Karpas-422 (cell line): ENCODE measurements at regions not wholly inside any gene's neighbourhood (a gene's known extent, or its start where the extent isn't known, plus 50 kb on each side); places are given as distances from the start of the nearest gene placed in this dataset.
"Not testable (repeated sequence)": the region's sequence is repeated elsewhere in the genome, so short reads cannot be mapped to it uniquely, and the experiment has no call there.

ENCODE experiments used
- DNase-seq: peaks from one replicate; pipeline ENCODE4 v3.0.0-alpha.2; 2015
- H2AFZ ChIP-seq: fragments of 200-600 bp; sonication (generic); 2 replicates; pipeline ENCODE4 v1.6.1; 2014; ENCODE audit warnings: antibody characterized with exemption, low read length, mixed read lengths
- H3K27ac ChIP-seq: fragments of 200-600 bp; sonication (generic); 2 replicates; pipeline ENCODE4 v1.5.1; 2014; ENCODE audit warnings: mild to moderate bottlenecking, low read length, moderate library complexity
- H3K27me3 ChIP-seq: fragments of 200-600 bp; sonication (generic); 2 replicates; pipeline ENCODE4 v1.6.1; 2014; ENCODE audit warnings: low read length, mixed read lengths
- H3K36me3 ChIP-seq: fragments of 200-600 bp; sonication (generic); 2 replicates; pipeline ENCODE4 v1.6.1; 2014; ENCODE audit warnings: low read length, mixed read lengths; ENCODE audit not compliant: insufficient read depth
- H3K4me1 ChIP-seq: fragments of 200-600 bp; sonication (generic); 2 replicates; pipeline ENCODE4 v1.6.1; 2014; ENCODE audit warnings: mild to moderate bottlenecking, low read length, mixed read lengths
- H3K4me2 ChIP-seq: fragments of 200-600 bp; sonication (generic); 2 replicates; pipeline ENCODE4 v1.6.1; 2014; ENCODE audit warnings: low read length, low read depth, mild to moderate bottlenecking; ENCODE audit not compliant: poor library complexity, severe bottlenecking
- H3K4me3 ChIP-seq: fragments of 200-600 bp; sonication (generic); 2 replicates; pipeline ENCODE4 v1.5.1; 2014; ENCODE audit warnings: mild to moderate bottlenecking, antibody characterized with exemption, low read length, mixed read lengths
- H3K79me2 ChIP-seq: fragments of 200-600 bp; sonication (generic); 2 replicates; pipeline ENCODE4 v1.6.1; 2014; ENCODE audit warnings: mild to moderate bottlenecking, low read length, mixed read lengths
- H3K9ac ChIP-seq: fragments of 200-600 bp; sonication (generic); 2 replicates; pipeline ENCODE4 v1.6.0; 2014; ENCODE audit warnings: low read length
- H3K9me2 ChIP-seq: fragments of 200-600 bp; sonication (generic), shearing (Covaris generic); replicated peaks from 2 replicates; pipeline ENCODE4 v1.6.0; 2014; ENCODE audit warnings: mild to moderate bottlenecking, low read length, moderate library complexity; ENCODE audit not compliant: insufficient read depth
- H3K9me3 ChIP-seq: fragments of 300-700, 200-600 bp; sonication (generic); 2 replicates; pipeline ENCODE4 v1.6.1; 2014; ENCODE audit warnings: low read length, mixed read lengths
- H4K20me1 ChIP-seq: fragments of 200-600 bp; sonication (generic); 2 replicates; pipeline ENCODE4 v1.6.1; 2014; ENCODE audit warnings: mild to moderate bottlenecking, antibody characterized with exemption, low read length, low read depth; ENCODE audit not compliant: insufficient read depth

DNA sequence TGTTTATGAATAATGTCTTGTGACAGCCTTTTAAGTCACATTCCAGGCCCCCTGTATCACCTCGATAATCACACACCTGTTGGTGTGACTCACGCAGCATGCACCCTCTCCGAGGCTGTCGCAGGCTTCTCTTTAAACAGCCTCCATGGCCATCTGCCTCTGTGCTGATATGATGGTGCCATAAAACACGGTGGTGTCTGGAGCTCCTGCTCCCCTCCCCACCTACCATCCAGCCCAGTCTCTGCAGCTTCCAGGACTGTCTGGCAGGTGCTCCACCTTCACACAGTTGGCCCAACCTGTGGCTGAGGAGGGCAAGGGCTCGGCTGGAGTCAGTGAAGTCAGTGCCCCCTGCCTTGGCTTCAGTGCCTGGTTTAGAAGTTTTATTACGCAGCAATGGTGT is 173.8 kb upstream of the RPL34 start:
- no peaks in the 10 kb centered on the region for H3K36me3 ChIP-seq
- H4K20me1 ChIP-seq: no peaks in the 10 kb centered on the region
- no peaks in the 10 kb centered on the region for H3K79me2 ChIP-seq
- no peak for DNase-seq
- H3K9ac ChIP-seq: no peak overlapping the region
- no peaks in the 10 kb centered on the region for H3K4me1 ChIP-seq
- no peaks in the 10 kb centered on the region for H3K27me3 ChIP-seq
- no peak overlapping the region for H2AFZ ChIP-seq
- no peaks in the 10 kb centered on the region for H3K9me2 ChIP-seq
- no peak overlapping the region for H3K27ac ChIP-seq
- no peak overlapping the region for H3K4me2 ChIP-seq
- no peaks in the 10 kb centered on the region for H3K9me3 ChIP-seq
- no peak overlapping the region for H3K4me3 ChIP-seq

DNA sequence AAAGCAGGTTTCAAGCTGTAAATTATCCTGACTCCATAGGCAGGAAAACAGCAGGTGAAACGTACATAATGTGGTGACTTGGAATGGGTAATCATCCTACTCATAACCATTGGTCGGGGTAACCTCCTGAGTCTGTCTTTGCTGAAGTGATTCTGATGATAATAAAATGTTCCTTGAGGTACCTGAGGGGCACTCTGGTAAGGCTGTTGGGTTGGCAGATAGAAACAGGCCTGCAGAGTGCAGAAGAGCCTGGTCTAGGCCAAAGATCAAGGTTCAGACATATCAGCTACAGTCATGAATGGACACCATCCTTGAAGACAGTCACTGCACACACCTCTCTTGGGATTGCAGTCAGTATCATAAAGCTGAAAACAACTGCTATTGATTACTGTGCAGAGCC is 174.7 kb upstream of the RPL34 start:
- H3K9me3 ChIP-seq: no peaks in the 10 kb centered on the region

DNA sequence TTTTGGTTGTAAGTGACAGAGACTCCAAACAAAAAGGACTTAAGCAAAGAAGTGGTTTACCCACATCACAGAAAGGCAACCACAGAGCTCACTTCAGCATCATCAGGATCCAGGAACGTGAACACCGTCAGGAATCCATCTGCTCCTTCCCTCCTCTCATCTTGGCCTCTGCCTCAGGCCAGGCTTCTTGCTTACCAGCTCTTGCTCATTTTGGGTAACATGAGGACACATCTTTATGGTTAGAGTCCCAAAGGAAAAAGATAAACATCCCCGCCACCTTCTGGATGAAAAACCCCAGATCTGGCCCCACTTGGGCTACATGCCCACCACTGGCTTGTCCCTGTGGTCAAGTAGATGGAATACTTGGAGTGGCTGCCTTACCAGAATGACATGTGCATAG is 176.8 kb upstream of the RPL34 start:
- no peaks in the 10 kb centered on the region for H4K20me1 ChIP-seq
- H3K27ac ChIP-seq: no peak overlapping the region
- H3K9me2 ChIP-seq: no peaks in the 10 kb centered on the region
- H3K9ac ChIP-seq: no peak overlapping the region
- H3K4me3 ChIP-seq: no peak overlapping the region
- no peak for DNase-seq
- no peaks in the 10 kb centered on the region for H3K9me3 ChIP-seq
- no peaks in the 10 kb centered on the region for H3K4me1 ChIP-seq
- no peak overlapping the region for H2AFZ ChIP-seq
- H3K27me3 ChIP-seq: no peaks in the 10 kb centered on the region
- H3K36me3 ChIP-seq: no peaks in the 10 kb centered on the region
- no peak overlapping the region for H3K4me2 ChIP-seq
- H3K79me2 ChIP-seq: no peaks in the 10 kb centered on the region

More for the DNA sequence above, 174.7 kb upstream of the RPL34 start:
- Histone ChIP-seq H4K20me1 (no peaks in the 10 kb centered on the region), H3K27ac (no peak overlapping the region), H3K9me2 (no peaks in the 10 kb centered on the region), H3K4me1 (no peaks in the 10 kb centered on the region), H3K27me3 (no peaks in the 10 kb centered on the region), H2AFZ (no peak overlapping the region), H3K79me2 (no peaks in the 10 kb centered on the region), H3K36me3 (no peaks in the 10 kb centered on the region), H3K9ac (no peak overlapping the region), H3K4me2 (no peak overlapping the region), H3K4me3 (no peak overlapping the region)
- DNase-seq: no peak

DNA sequence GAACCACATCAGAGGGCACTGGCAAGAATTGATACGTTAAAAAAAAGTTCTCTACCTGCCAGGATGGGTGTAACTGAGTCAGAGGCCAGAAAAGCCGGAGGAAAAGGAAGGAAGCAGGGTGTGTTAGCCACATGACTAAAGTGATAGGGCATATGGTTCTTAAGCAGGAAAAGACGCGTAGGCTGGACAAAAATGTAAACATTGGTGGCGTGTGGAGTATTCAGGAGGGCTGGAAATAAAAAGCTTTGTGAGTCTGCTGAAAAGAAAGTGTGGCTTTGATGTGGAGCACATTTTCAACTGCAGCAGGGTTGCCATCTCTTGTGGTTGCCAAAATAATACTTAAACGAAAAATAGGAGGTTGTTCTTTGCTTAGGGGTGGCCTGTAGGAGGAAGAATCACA is 186.5 kb upstream of the RPL34 start:
- H3K4me3 ChIP-seq: no peak overlapping the region
- no peaks in the 10 kb centered on the region for H3K4me1 ChIP-seq
- H3K27ac ChIP-seq: no peak overlapping the region
- no peak overlapping the region for H3K9ac ChIP-seq
- no peaks in the 10 kb centered on the region for H3K9me2 ChIP-seq
- H3K9me3 ChIP-seq: no peaks in the 10 kb centered on the region
- no peaks in the 10 kb centered on the region for H3K79me2 ChIP-seq
- no peak overlapping the region for H2AFZ ChIP-seq
- H3K4me2 ChIP-seq: no peak overlapping the region
- no peaks in the 10 kb centered on the region for H3K36me3 ChIP-seq
- DNase-seq: no peak
- no peaks in the 10 kb centered on the region for H3K27me3 ChIP-seq
- H4K20me1 ChIP-seq: no peaks in the 10 kb centered on the region

DNA sequence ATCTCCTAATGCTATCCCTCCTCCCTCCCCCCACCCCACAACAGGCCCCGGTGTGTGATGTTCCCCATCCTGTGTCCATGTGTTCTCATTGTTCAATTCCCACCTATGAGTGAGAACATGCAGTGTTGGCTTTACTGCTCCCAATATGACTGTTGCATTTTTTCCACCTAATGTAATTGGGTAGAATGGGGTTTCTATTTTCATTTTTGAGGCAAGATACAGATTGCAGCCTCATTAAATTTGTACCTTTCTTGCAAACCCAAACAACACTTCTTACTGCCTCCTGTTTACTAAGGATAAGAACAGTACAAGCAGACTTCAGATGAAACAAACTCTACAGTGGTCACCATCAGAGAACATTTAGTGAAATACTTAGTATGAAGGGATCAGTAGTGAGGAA is 187.0 kb upstream of the RPL34 start:
- not testable (repeated sequence) for H3K4me2 ChIP-seq, H3K9ac ChIP-seq, H3K4me3 ChIP-seq, H2AFZ ChIP-seq, DNase-seq, H3K9me2 ChIP-seq, H3K36me3 ChIP-seq, H3K9me3 ChIP-seq, H4K20me1 ChIP-seq, H3K27ac ChIP-seq, H3K27me3 ChIP-seq, H3K4me1 ChIP-seq, H3K79me2 ChIP-seq

DNA sequence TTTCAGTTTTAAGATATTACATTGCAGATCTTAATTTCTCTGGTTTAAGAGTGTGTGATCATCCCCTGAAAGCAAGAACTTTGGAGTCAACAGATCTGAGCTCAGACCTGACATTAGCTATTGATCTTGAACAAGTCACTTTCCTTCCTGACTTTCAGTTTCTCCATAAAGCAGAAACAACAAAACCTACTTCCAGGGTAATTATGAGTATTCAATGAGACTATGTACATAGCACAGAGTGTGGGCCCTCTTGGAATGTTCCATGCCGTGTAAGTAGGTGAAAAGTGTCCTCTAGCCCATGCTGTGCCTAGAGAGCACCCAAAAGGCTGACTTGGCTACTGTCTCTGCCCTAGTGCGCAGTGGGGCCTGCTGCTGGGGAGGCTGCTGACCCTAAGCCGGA is 188.0 kb upstream of the RPL34 start:
- no peaks in the 10 kb centered on the region for H3K27me3 ChIP-seq
- H3K9ac ChIP-seq: no peak overlapping the region
- H3K36me3 ChIP-seq: no peaks in the 10 kb centered on the region
- no peak overlapping the region for H3K4me3 ChIP-seq
- DNase-seq: no peak
- H3K9me2 ChIP-seq: no peaks in the 10 kb centered on the region
- H3K4me2 ChIP-seq: no peak overlapping the region
- H3K27ac ChIP-seq: no peak overlapping the region
- H4K20me1 ChIP-seq: no peaks in the 10 kb centered on the region
- H3K9me3 ChIP-seq: no peaks in the 10 kb centered on the region
- no peak overlapping the region for H2AFZ ChIP-seq
- H3K79me2 ChIP-seq: no peaks in the 10 kb centered on the region
- no peaks in the 10 kb centered on the region for H3K4me1 ChIP-seq

DNA sequence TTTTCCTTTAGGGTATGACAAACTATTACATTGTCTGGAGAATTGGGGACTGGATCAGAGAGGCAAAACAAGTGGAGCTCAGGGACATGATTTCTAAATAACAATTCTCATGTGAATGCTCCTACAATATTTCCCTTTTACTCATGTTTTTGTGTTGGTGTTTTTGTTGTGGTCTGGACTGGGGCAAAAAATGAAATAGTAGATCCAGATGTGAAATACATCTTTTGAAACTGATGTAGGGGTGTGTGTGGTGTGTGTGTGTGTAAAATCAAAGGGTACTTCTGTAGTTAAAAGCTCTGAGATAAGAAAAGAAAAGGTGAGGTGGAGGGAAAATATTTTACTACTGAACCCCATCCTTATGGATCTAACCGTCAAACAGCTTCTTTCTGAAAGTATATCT is 188.4 kb upstream of the RPL34 start:
- H4K20me1 ChIP-seq: no peaks in the 10 kb centered on the region
- DNase-seq: no peak
- H3K4me1 ChIP-seq: no peaks in the 10 kb centered on the region
- H3K79me2 ChIP-seq: no peaks in the 10 kb centered on the region
- no peak overlapping the region for H3K4me2 ChIP-seq
- H3K9ac ChIP-seq: no peak overlapping the region
- H3K9me2 ChIP-seq: no peaks in the 10 kb centered on the region
- H3K9me3 ChIP-seq: no peaks in the 10 kb centered on the region
- no peaks in the 10 kb centered on the region for H3K36me3 ChIP-seq
- no peak overlapping the region for H2AFZ ChIP-seq
- no peak overlapping the region for H3K4me3 ChIP-seq
- no peak overlapping the region for H3K27ac ChIP-seq
- H3K27me3 ChIP-seq: no peaks in the 10 kb centered on the region

DNA sequence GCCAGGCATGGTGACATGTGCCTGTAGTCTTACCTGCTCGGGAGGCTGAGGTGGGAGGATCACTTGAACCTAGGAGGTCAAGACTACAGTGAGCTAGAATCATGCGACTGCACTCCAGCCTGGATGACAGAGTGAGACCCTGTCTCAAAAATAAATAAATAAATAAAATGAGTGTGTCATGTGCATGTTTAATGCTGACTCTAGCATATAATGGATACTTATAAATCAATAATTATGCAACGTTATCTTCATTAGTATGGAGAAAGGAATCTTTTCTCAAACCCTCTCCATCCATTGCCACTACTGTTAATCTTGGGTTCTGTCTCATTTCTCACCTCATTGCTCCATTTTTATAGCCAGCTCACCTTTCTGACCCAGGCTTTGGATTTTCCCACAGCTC is 189.5 kb upstream of the RPL34 start:
- H3K9me3 ChIP-seq: no peaks in the 10 kb centered on the region
- H3K36me3 ChIP-seq: no peaks in the 10 kb centered on the region
- no peak overlapping the region for H3K9ac ChIP-seq
- H2AFZ ChIP-seq: no peak overlapping the region
- no peak overlapping the region for H3K27ac ChIP-seq
- H3K27me3 ChIP-seq: no peaks in the 10 kb centered on the region
- no peak overlapping the region for H3K4me3 ChIP-seq
- H3K4me1 ChIP-seq: no peaks in the 10 kb centered on the region
- no peak overlapping the region for H3K4me2 ChIP-seq
- DNase-seq: no peak
- H4K20me1 ChIP-seq: no peaks in the 10 kb centered on the region
- no peaks in the 10 kb centered on the region for H3K9me2 ChIP-seq
- no peaks in the 10 kb centered on the region for H3K79me2 ChIP-seq

DNA sequence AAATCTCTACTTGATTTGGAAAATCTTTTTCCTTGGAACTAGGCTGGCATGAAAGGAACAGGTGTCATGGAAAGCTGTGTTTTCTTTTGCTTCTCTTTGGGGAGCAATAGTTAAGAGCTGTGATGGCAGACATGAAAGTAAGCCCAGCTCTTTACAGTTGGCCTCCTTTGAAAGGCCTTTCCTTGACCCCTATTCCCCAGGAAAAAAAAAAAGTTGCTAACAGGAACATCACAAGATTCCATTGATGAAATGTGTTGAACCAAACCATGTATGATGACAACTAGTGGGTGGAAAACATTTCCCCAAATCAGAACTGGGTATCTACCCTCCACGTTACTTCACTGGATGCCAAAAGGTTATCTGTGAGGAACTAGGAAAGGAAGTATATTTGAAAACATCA is 190.7 kb upstream of the RPL34 start:
- DNase-seq: no peak
- Histone ChIP-seq H3K9me3 (no peaks in the 10 kb centered on the region), H3K27me3 (no peaks in the 10 kb centered on the region), H3K27ac (no peak overlapping the region), H2AFZ (no peak overlapping the region), H4K20me1 (no peaks in the 10 kb centered on the region), H3K4me2 (no peak overlapping the region), H3K9ac (no peak overlapping the region), H3K9me2 (no peaks in the 10 kb centered on the region), H3K36me3 (no peaks in the 10 kb centered on the region), H3K79me2 (no peaks in the 10 kb centered on the region), H3K4me1 (no peaks in the 10 kb centered on the region), H3K4me3 (no peak overlapping the region)
